IMR-90 (cell line): ENCODE measurements at regions not wholly inside any gene's neighbourhood (a gene's known extent, or its start where the extent isn't known, plus 50 kb on each side); places are given as distances from the start of the nearest gene placed in this dataset.

ENCODE experiments used
- ATAC-seq: fragments of 200-7000 bp; cut with Tn5 transposase; 2 replicates; pipeline ENCODE4 v1.9.1; 2020; ENCODE audit warnings: low read depth, mild to moderate bottlenecking, moderate library complexity
- BruUV-seq: library from RNA; stranded (reverse); fragments of 400-500 nt; replicated peaks from 2 replicates; lab custom pipeline; 2021; lab: Mats Ljungman, UMichigan
- CTCF ChIA-PET: fragments of 300-600 bp; formaldehyde crosslinking; extraction: SDS; loops from one replicate; lab custom pipeline; 2021; ENCODE audit warnings: antibody characterized with exemption; lab: Yijun Ruan, JAX
- POLR2A ChIA-PET: fragments of 300-600 bp; sonication (Branson Sonifier 250); formaldehyde crosslinking; loops from one replicate; lab custom pipeline; 2022; ENCODE audit warnings: antibody characterized with exemption; ENCODE audit not compliant: unreplicated experiment; lab: Charles Lee
- DNase-seq: peaks from one replicate; pipeline ENCODE4 v3.0.0; 2013
- H2AFZ ChIP-seq: replicated peaks from 2 replicates; pipeline ENCODE3; 2013; ENCODE audit warnings: low read length, mild to moderate bottlenecking; ENCODE audit not compliant: poor library complexity
- H2AK5ac ChIP-seq: 2 replicates; pipeline ENCODE4 v1.6.1; 2013; ENCODE audit warnings: low read depth, low read length, inconsistent platforms
- H2AK9ac ChIP-seq: replicated peaks from 2 replicates; pipeline ENCODE3; 2013; ENCODE audit warnings: mild to moderate bottlenecking, low read depth, low read length, moderate library complexity; ENCODE audit not compliant: poor library complexity
- H2BK120ac ChIP-seq: 2 replicates; pipeline ENCODE4 v1.6.1; 2013; ENCODE audit warnings: low read depth, low read length, inconsistent platforms
- H2BK15ac ChIP-seq: 3 replicates; pipeline ENCODE4 v1.6.1; 2013; ENCODE audit warnings: low read depth, low read length, inconsistent platforms
- H2BK20ac ChIP-seq: 2 replicates; pipeline ENCODE4 v1.6.1; 2013; ENCODE audit warnings: low read depth, mild to moderate bottlenecking, inconsistent platforms, low read length, moderate library complexity
- H2BK5ac ChIP-seq: 2 replicates; pipeline ENCODE4 v1.6.1; 2013; ENCODE audit warnings: mild to moderate bottlenecking, low read depth, low read length, inconsistent platforms; ENCODE audit not compliant: poor library complexity, severe bottlenecking
- H3K14ac ChIP-seq: replicated peaks from 2 replicates; pipeline ENCODE4 v1.6.1; 2013; ENCODE audit warnings: low read depth, low read length, inconsistent platforms
- H3K18ac ChIP-seq: 2 replicates; pipeline ENCODE4 v1.6.1; 2013; ENCODE audit warnings: low read depth, low read length, control low read depth
- H3K23ac ChIP-seq: 2 replicates; pipeline ENCODE4 v1.6.1; 2013; ENCODE audit warnings: low read depth, low read length, inconsistent platforms
- H3K27ac ChIP-seq: 2 replicates; pipeline ENCODE4 v1.5.1; 2013; ENCODE audit warnings: mild to moderate bottlenecking, control low read depth, low read length; ENCODE audit not compliant: insufficient read depth
- H3K27me3 ChIP-seq: 2 replicates; pipeline ENCODE4 v1.6.1; 2013; ENCODE audit warnings: low read length; ENCODE audit not compliant: control insufficient read depth, insufficient read depth
- H3K36me3 ChIP-seq: 2 replicates; pipeline ENCODE4 v1.6.1; 2013; ENCODE audit warnings: low read length, mixed read lengths; ENCODE audit not compliant: control insufficient read depth, insufficient read depth
- H3K4ac ChIP-seq: 2 replicates; pipeline ENCODE4 v1.6.1; 2013; ENCODE audit warnings: low read depth, low read length, inconsistent platforms
- H3K4me1 ChIP-seq: 2 replicates; pipeline ENCODE4 v1.6.1; 2013; ENCODE audit warnings: low read length, mixed read lengths; ENCODE audit not compliant: control insufficient read depth, insufficient read depth
- H3K4me2 ChIP-seq: 2 replicates; pipeline ENCODE4 v1.6.1; 2013; ENCODE audit warnings: low read depth, mild to moderate bottlenecking, control low read depth, low read length, moderate library complexity
- H3K4me3 ChIP-seq: 2 replicates; pipeline ENCODE4 v1.5.1; 2013; ENCODE audit warnings: low read depth, mild to moderate bottlenecking, control low read depth, low read length, moderate library complexity; ENCODE audit not compliant: insufficient read depth
- H3K56ac ChIP-seq: 2 replicates; pipeline ENCODE4 v1.6.1; 2013; ENCODE audit warnings: low read length, inconsistent platforms; ENCODE audit not compliant: insufficient read depth; ENCODE audit errors: extremely low read depth
- H3K79me1 ChIP-seq, 2 experiments: 2 replicates each; pipeline ENCODE4 v1.6.1; 2013; ENCODE audit warnings: low read length in 2 of 2, inconsistent platforms in 1 of 2, low read depth in 1 of 2
- H3K9ac ChIP-seq: 2 replicates; pipeline ENCODE4 v1.6.1; 2013; ENCODE audit warnings: low read depth, low read length, control low read depth
- H3K9me1 ChIP-seq: 2 replicates; pipeline ENCODE4 v1.6.1; 2013; ENCODE audit warnings: low read length, inconsistent platforms; ENCODE audit not compliant: insufficient read depth
- H3K9me3 ChIP-seq: 2 replicates; pipeline ENCODE4 v1.6.1; 2013; ENCODE audit warnings: low read length; ENCODE audit not compliant: control insufficient read depth, insufficient read depth
- H4K20me1 ChIP-seq: 2 replicates; pipeline ENCODE4 v1.6.1; 2013; ENCODE audit warnings: low read length, inconsistent platforms; ENCODE audit not compliant: insufficient read depth
- H4K5ac ChIP-seq: 2 replicates; pipeline ENCODE4 v1.6.1; 2013; ENCODE audit warnings: mild to moderate bottlenecking, low read depth, low read length, control low read depth
- H4K8ac ChIP-seq, 2 experiments: 2 replicates each; pipeline ENCODE4 v1.6.1; 2013; ENCODE audit warnings: low read depth in 2 of 2, low read length in 2 of 2, control low read depth in 1 of 2, inconsistent platforms in 1 of 2
- H4K91ac ChIP-seq: 2 replicates; pipeline ENCODE4 v1.6.1; 2013; ENCODE audit warnings: low read depth, low read length, inconsistent platforms; ENCODE audit not compliant: insufficient read depth
- BHLHE40 ChIP-seq: fragments of 150-350 bp; IDR thresholded peaks from 2 replicates; pipeline ENCODE4 v1.6.1; 2016; ENCODE audit warnings: mild to moderate bottlenecking, low read depth, low read length
- CEBPB ChIP-seq: IDR thresholded peaks from 2 replicates; pipeline ENCODE4 v1.6.1; 2012; ENCODE audit warnings: low read depth, low read length, improper control_type of control experiment
- CHD1 ChIP-seq: IDR thresholded peaks from 2 replicates; pipeline ENCODE4 v1.6.1; 2012; ENCODE audit warnings: low read depth, low read length, improper control_type of control experiment
- CTCF ChIP-seq: conservative IDR thresholded peaks from 2 replicates; pipeline ENCODE4 v1.5.1; 2012; ENCODE audit warnings: mild to moderate bottlenecking, low read depth, low read length, improper control_type of control experiment
- ELK1 ChIP-seq: fragments of 150-350 bp; IDR thresholded peaks from 2 replicates; pipeline ENCODE4 v1.6.1; 2016; ENCODE audit warnings: low read depth, mild to moderate bottlenecking, low read length, moderate library complexity, borderline replicate concordance
- FOS ChIP-seq: fragments of 150-350 bp; IDR thresholded peaks from 2 replicates; pipeline ENCODE4 v1.6.1; 2016; ENCODE audit warnings: low read depth, low read length
- MAFK ChIP-seq: IDR thresholded peaks from 2 replicates; pipeline ENCODE4 v1.6.1; 2012; ENCODE audit warnings: low read depth, low read length, improper control_type of control experiment
- MAZ ChIP-seq: IDR thresholded peaks from 2 replicates; pipeline ENCODE4 v1.6.1; 2012; ENCODE audit warnings: low read depth, mild to moderate bottlenecking, low read length, improper control_type of control experiment, moderate library complexity, borderline replicate concordance
- MXI1 ChIP-seq: IDR thresholded peaks from 2 replicates; pipeline ENCODE4 v1.6.1; 2012; ENCODE audit warnings: low read depth, mild to moderate bottlenecking, low read length, moderate library complexity, borderline replicate concordance
- NFE2L2 ChIP-seq: fragments of 150-350 bp; IDR thresholded peaks from 2 replicates; pipeline ENCODE4 v1.6.1; 2016; ENCODE audit warnings: low read depth, mild to moderate bottlenecking, low read length
- POLR2A ChIP-seq: IDR thresholded peaks from 2 replicates; pipeline ENCODE4 v1.6.1; 2012; ENCODE audit warnings: mild to moderate bottlenecking, low read depth, low read length
- RAD21 ChIP-seq: IDR thresholded peaks from 2 replicates; pipeline ENCODE4 v1.6.1; 2012; ENCODE audit warnings: low read length, improper control_type of control experiment
- RCOR1 ChIP-seq: IDR thresholded peaks from 2 replicates; pipeline ENCODE4 v1.6.1; 2012; ENCODE audit warnings: mild to moderate bottlenecking, low read length, improper control_type of control experiment; ENCODE audit not compliant: insufficient replicate concordance
- RFX5 ChIP-seq: IDR thresholded peaks from 2 replicates; pipeline ENCODE4 v1.8.0; 2012; ENCODE audit warnings: low read depth, mild to moderate bottlenecking, low read length, moderate library complexity
- SMC3 ChIP-seq: fragments of 150-350 bp; IDR thresholded peaks from 2 replicates; pipeline ENCODE4 v1.6.1; 2016; ENCODE audit warnings: low read depth, mild to moderate bottlenecking, antibody characterized with exemption, low read length, moderate library complexity
- USF2 ChIP-seq: fragments of 150-350 bp; IDR thresholded peaks from 2 replicates; pipeline ENCODE4 v1.6.1; 2017; ENCODE audit warnings: mild to moderate bottlenecking, antibody characterized with exemption, low read length, low read depth
- WGBS, 2 experiments: methylation state at CpG; one replicate each; pipeline versions ENCODE4 v1.1.5 to v1.1.7; 2013; ENCODE audit warnings: missing lambda C conversion rate in 2 of 2; ENCODE audit not compliant: insufficient read length in 1 of 2; ENCODE audit errors: extremely low coverage in 2 of 2; 5-methylcytosine and 5-hydroxymethylcytosine counted together
- dilution Hi-C: fragments of 300-500 bp; cut with HindIII; formaldehyde crosslinking; loops from one replicate; pipeline ENCODE4 v1.14.3; 2018; ENCODE audit warnings: low sequenced_read_pairs; ENCODE audit not compliant: unreplicated experiment
- in situ Hi-C: fragments of 300-500 bp; cut with MboI; formaldehyde crosslinking; loops from 3 replicates; pipeline ENCODE4 v1.14.3; 2019; ENCODE audit warnings: low sequenced_read_pairs, inconsistent platforms, mixed read lengths
- intact Hi-C: fragments of 100-400 bp; cut with micrococcal nuclease; formaldehyde crosslinking; loops from 2 replicates; pipeline ENCODE4 v1.10.0; 2022

GRCh38 chrX:129230850-129231512 lies 292.3 kb downstream of the SMARCA1 start:
- CTCF ChIA-PET = no interaction called here
- Histone ChIP-seq H3K9me1 (no peaks in the 10 kb centered on the region), H2AK5ac (no peak overlapping the region), H3K14ac (no peak overlapping the region), H3K36me3 (no peaks in the 10 kb centered on the region), H3K27me3 (no peaks in the 10 kb centered on the region), H3K27ac (no peak overlapping the region), H2BK15ac (no peak overlapping the region), H4K20me1 (no peaks in the 10 kb centered on the region), H4K5ac (no peak overlapping the region), H3K18ac (no peak overlapping the region), H3K9me3 (no peaks in the 10 kb centered on the region), H2BK120ac (no peak overlapping the region), H2AFZ (no peak overlapping the region), H3K4me1 (no peaks in the 10 kb centered on the region), H3K23ac (no peak overlapping the region), H3K4me3 (no peak overlapping the region), H2BK5ac (no peak overlapping the region), H4K8ac (no peak overlapping the region), H3K79me1 (no peaks in the 10 kb centered on the region), H2AK9ac (no peak overlapping the region), H2BK20ac (no peak overlapping the region), H3K9ac (no peak overlapping the region), H3K4ac (no peak overlapping the region), H3K56ac (no peak overlapping the region), H3K4me2 (no peak overlapping the region), H4K91ac (no peak overlapping the region)
- POLR2A ChIA-PET = no interaction called here
- in situ Hi-C loops (no loop called here), dilution Hi-C loops (no loop called here), intact Hi-C loops (no loop called here)
- no peak for ATAC-seq
- no TSS peak for BruUV-seq
- no peak for DNase-seq
- TF ChIP-seq BHLHE40 = no peak
- no peak for TF ChIP-seq CHD1
- TF ChIP-seq FOS = no peak
- TF ChIP-seq NFE2L2 = no peak
- TF ChIP-seq MXI1 = no peak
- TF ChIP-seq RCOR1 = no peak
- no peak for TF ChIP-seq CTCF
- TF ChIP-seq USF2 = no peak
- TF ChIP-seq MAFK = no peak
- TF ChIP-seq POLR2A = no peak
- no peak for TF ChIP-seq MAZ
- TF ChIP-seq ELK1 = no peak
- TF ChIP-seq CEBPB = no peak
- no peak for TF ChIP-seq SMC3
- TF ChIP-seq RFX5 = no peak
- TF ChIP-seq RAD21 = no peak
- WGBS, 2 experiments = no CpG with 5 or more reads among the region's 5 CpGs
